Panc1 (cell line): ENCODE measurements at regions not wholly inside any gene's neighbourhood (a gene's known extent, or its start where the extent isn't known, plus 50 kb on each side); places are given as distances from the start of the nearest gene placed in this dataset.

Source experiments
- CTCF ChIP-seq: fragments of 450-650 bp; IDR thresholded peaks from 2 replicates; pipeline ENCODE4 v1.5.1; 2017; ENCODE audit warnings: mild to moderate bottlenecking
- POLR2AphosphoS5 ChIP-seq: IDR thresholded peaks from 2 replicates; pipeline ENCODE4 v1.6.1; 2012; ENCODE audit warnings: mild to moderate bottlenecking, low read depth, low read length, moderate library complexity
- REST ChIP-seq, 2 experiments: IDR thresholded peaks; 2 replicates each; pipeline ENCODE4 v1.6.1; 2011 to 2012; ENCODE audit warnings: low read depth in 2 of 2, control low read depth in 1 of 2, low read length in 1 of 2, mild to moderate bottlenecking in 1 of 2, moderate library complexity in 1 of 2; ENCODE audit not compliant: insufficient read depth in 1 of 2
- SIN3A ChIP-seq: IDR thresholded peaks from 2 replicates; pipeline ENCODE4 v1.6.1; 2012; ENCODE audit warnings: low read depth, mild to moderate bottlenecking, low read length, moderate library complexity, borderline replicate concordance; ENCODE audit not compliant: insufficient read depth
- TCF7L2 ChIP-seq: IDR thresholded peaks from 2 replicates; pipeline ENCODE4 v1.6.1; 2011; ENCODE audit warnings: mild to moderate bottlenecking, low read depth, low read length, inconsistent platforms

GRCh38 chr2:181235011-181235410 lies 222.2 kb upstream of the ITGA4 start:
- TF ChIP-seq POLR2AphosphoS5 = no peak
- TF ChIP-seq CTCF = no peak
- no peak for TF ChIP-seq REST (IDR thresholded peaks at IDR 0.05; ENCODE audit: insufficient read depth in 1 of 2, low read depth in 2 of 2, low read length in 1 of 2)
- TF ChIP-seq SIN3A = no peak
- TF ChIP-seq TCF7L2 = no peak
